CD14-positive monocyte (primary cell): ENCODE measurements at regions not wholly inside any gene's neighbourhood (a gene's known extent, or its start where the extent isn't known, plus 50 kb on each side); places are given as distances from the start of the nearest gene placed in this dataset.

Experiments used
- DNase-seq, 3 donors: peaks; one replicate each; pipeline ENCODE4 v3.0.0-alpha.2; 2011 to 2022
- H2AFZ ChIP-seq: 2 replicates; pipeline ENCODE4 v1.6.0; 2012; ENCODE audit warnings: mild to moderate bottlenecking, low read depth, low read length, inconsistent platforms; ENCODE audit not compliant: insufficient read depth, poor library complexity, severe bottlenecking
- H3K27ac ChIP-seq, 2 donors: 1 replicate in 1 of 2; 2 replicates in 1 of 2; pipeline ENCODE4 v1.5.1; 2012 to 2013; ENCODE audit warnings: low read length in 2 of 2, control low read depth in 1 of 2, inconsistent platforms in 1 of 2, low read depth in 1 of 2, mild to moderate bottlenecking in 1 of 2
- H3K27me3 ChIP-seq, 2 donors: one replicate each; pipeline versions ENCODE4 v1.6.0 to v1.6.1; 2011 to 2013; ENCODE audit warnings: low read length in 2 of 2; ENCODE audit not compliant: control insufficient read depth in 2 of 2, insufficient read depth in 2 of 2
- H3K36me3 ChIP-seq, 2 donors: replicated peaks in 1 of 2; 1 replicate in 1 of 2; 2 replicates in 1 of 2; pipeline versions ENCODE4 v1.5.1 to v1.6.1; 2012 to 2013; ENCODE audit warnings: low read length in 2 of 2, control low read depth in 1 of 2, inconsistent platforms in 1 of 2, mild to moderate bottlenecking in 1 of 2; ENCODE audit not compliant: insufficient read depth in 2 of 2, control insufficient read depth in 1 of 2
- H3K4me1 ChIP-seq, 2 donors: 1 replicate in 1 of 2; 2 replicates in 1 of 2; pipeline versions ENCODE4 v1.5.1 to v1.6.1; 2012 to 2013; ENCODE audit warnings: low read length in 2 of 2, control low read depth in 1 of 2, inconsistent platforms in 1 of 2, mild to moderate bottlenecking in 1 of 2, moderate library complexity in 1 of 2; ENCODE audit not compliant: insufficient read depth in 2 of 2, control insufficient read depth in 1 of 2
- H3K4me2 ChIP-seq: replicated peaks from 2 replicates; pipeline ENCODE3; 2012; ENCODE audit warnings: low read length, moderate library complexity, mild to moderate bottlenecking; ENCODE audit not compliant: poor library complexity, severe bottlenecking; ENCODE audit errors: extremely low read depth
- H3K4me3 ChIP-seq, 3 experiments: fragments of 200-600 bp in 1 of 3; sonication (generic) in 1 of 3; replicated peaks in 1 of 3; 1 replicate in 2 of 3; 2 replicates in 1 of 3; pipeline ENCODE4 v1.5.1; 2011 to 2013; ENCODE audit warnings: low read length in 3 of 3, mild to moderate bottlenecking in 3 of 3, control low read depth in 2 of 3, low read depth in 2 of 3, inconsistent platforms in 1 of 3, moderate library complexity in 1 of 3
- H3K79me2 ChIP-seq: 2 replicates; pipeline ENCODE4 v1.6.0; 2012; ENCODE audit warnings: mild to moderate bottlenecking, control low read depth, inconsistent platforms, low read length, moderate library complexity; ENCODE audit not compliant: insufficient read depth
- H3K9ac ChIP-seq: 2 replicates; pipeline ENCODE4 v1.6.0; 2017; ENCODE audit warnings: low read length, mild to moderate bottlenecking; ENCODE audit not compliant: insufficient read depth, poor library complexity, severe bottlenecking
- H3K9me3 ChIP-seq, 2 donors: replicated peaks in 1 of 2; 1 replicate in 1 of 2; 2 replicates in 1 of 2; pipeline versions ENCODE4 v1.5.1 to v1.6.1; 2012 to 2013; ENCODE audit warnings: low read length in 2 of 2, control low read depth in 1 of 2; ENCODE audit not compliant: control insufficient read depth in 1 of 2, insufficient read depth in 1 of 2
- H4K20me1 ChIP-seq: 2 replicates; pipeline ENCODE4 v1.6.0; 2012; ENCODE audit warnings: mild to moderate bottlenecking, low read length, control low read depth, moderate library complexity; ENCODE audit not compliant: insufficient read depth
- H3K27ac Mint-ChIP-seq, 7 donors: one replicate each; pipeline ENCODE4 v1.8.0; 2020; ENCODE audit warnings: mild to moderate bottlenecking in 7 of 7, mixed read lengths in 7 of 7, moderate library complexity in 6 of 7, inconsistent platforms in 2 of 7
- H3K27me3 Mint-ChIP-seq, 3 donors: one replicate each; pipeline ENCODE4 v1.8.0; 2021 to 2022; ENCODE audit warnings: low read depth in 3 of 3, mild to moderate bottlenecking in 3 of 3, mixed read lengths in 3 of 3, moderate library complexity in 3 of 3, inconsistent platforms in 1 of 3
- H3K36me3 Mint-ChIP-seq, 2 donors: one replicate each; pipeline ENCODE4 v1.8.0; 2020; ENCODE audit warnings: mixed read lengths in 2 of 2, inconsistent platforms in 1 of 2, mild to moderate bottlenecking in 1 of 2
- H3K4me1 Mint-ChIP-seq: one replicate; pipeline ENCODE4 v1.8.0; 2020; ENCODE audit warnings: mild to moderate bottlenecking, mixed read lengths
- H3K4me3 Mint-ChIP-seq, 2 donors: one replicate each; pipeline ENCODE4 v1.8.0; 2020; ENCODE audit warnings: mild to moderate bottlenecking in 2 of 2, mixed read lengths in 2 of 2, moderate library complexity in 1 of 2
- H3K9me3 Mint-ChIP-seq, 7 donors: one replicate each; pipeline ENCODE4 v1.8.0; 2020 to 2022; ENCODE audit warnings: mixed read lengths in 7 of 7, mild to moderate bottlenecking in 6 of 7, moderate library complexity in 6 of 7, inconsistent platforms in 2 of 7
- WGBS: methylation state at CpG from one replicate; pipeline ENCODE4 v1.1.5; 2013; ENCODE audit warnings: missing lambda C conversion rate; ENCODE audit not compliant: insufficient coverage; 5-methylcytosine and 5-hydroxymethylcytosine counted together
- intact Hi-C, 2 donors: fragments of 100-400 bp; cut with micrococcal nuclease; formaldehyde crosslinking; loops; one replicate each; pipeline versions ENCODE4 v1.15.0 to v1.15.1; 2023
- TF ChIP-seq, protein P1 (sequence below): fragments of 200-600 bp; IDR thresholded peaks from one replicate; pipeline ENCODE4 v1.8.0; 2022; ENCODE audit warnings: antibody characterized with exemption, mild to moderate bottlenecking

DNA sequence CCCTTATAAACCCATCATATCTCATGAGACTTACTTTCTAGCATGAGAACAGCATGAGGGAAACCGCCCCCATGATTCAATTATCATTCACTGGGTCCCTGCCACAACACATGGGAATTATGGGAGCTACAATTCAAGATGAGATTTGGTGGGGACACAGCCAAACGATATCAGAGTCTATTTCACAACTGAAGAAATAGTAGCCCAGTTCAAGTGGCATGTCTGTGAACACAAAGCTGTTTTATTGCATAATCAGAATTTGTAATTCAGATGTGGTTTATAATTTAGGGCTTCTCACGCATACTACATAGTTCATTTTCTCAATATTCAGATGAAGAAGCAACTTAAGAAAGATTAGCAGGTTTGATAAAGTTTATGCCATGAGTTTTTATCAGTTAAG is 1188.0 kb upstream of the ALCAM start:
- H3K4me2 ChIP-seq, result no peak overlapping the region
- H3K4me3 ChIP-seq, result no peak overlapping the region
- no peaks in the 10 kb centered on the region for H4K20me1 ChIP-seq
- Mint-ChIP-seq H3K4me1 (no peaks in the 10 kb centered on the region), H3K36me3 (no peaks in the 10 kb centered on the region), H3K27ac (no peak overlapping the region), H3K9me3 (peaks cover 0 to 3% (median 0%) of the 10 kb centered on the region in 7 donors), H3K4me3 (no peak overlapping the region), H3K27me3 (no peaks in the 10 kb centered on the region)
- no peaks in the 10 kb centered on the region for H3K36me3 ChIP-seq
- H2AFZ ChIP-seq, result no peak overlapping the region
- no peaks in the 10 kb centered on the region for H3K27me3 ChIP-seq
- no peaks in the 10 kb centered on the region for H3K4me1 ChIP-seq
- H3K79me2 ChIP-seq, result no peaks in the 10 kb centered on the region
- H3K9me3 ChIP-seq, result no peaks in the 10 kb centered on the region
- TF ChIP-seq, protein P1, sequence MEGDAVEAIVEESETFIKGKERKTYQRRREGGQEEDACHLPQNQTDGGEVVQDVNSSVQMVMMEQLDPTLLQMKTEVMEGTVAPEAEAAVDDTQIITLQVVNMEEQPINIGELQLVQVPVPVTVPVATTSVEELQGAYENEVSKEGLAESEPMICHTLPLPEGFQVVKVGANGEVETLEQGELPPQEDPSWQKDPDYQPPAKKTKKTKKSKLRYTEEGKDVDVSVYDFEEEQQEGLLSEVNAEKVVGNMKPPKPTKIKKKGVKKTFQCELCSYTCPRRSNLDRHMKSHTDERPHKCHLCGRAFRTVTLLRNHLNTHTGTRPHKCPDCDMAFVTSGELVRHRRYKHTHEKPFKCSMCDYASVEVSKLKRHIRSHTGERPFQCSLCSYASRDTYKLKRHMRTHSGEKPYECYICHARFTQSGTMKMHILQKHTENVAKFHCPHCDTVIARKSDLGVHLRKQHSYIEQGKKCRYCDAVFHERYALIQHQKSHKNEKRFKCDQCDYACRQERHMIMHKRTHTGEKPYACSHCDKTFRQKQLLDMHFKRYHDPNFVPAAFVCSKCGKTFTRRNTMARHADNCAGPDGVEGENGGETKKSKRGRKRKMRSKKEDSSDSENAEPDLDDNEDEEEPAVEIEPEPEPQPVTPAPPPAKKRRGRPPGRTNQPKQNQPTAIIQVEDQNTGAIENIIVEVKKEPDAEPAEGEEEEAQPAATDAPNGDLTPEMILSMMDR, result no peak
- 67% methylated on average over 1 of the region's 3 CpGs for WGBS
- intact Hi-C loops, result no loop called here
- no peak for DNase-seq
- no peak overlapping the region for H3K27ac ChIP-seq
- H3K9ac ChIP-seq, result no peak overlapping the region

DNA sequence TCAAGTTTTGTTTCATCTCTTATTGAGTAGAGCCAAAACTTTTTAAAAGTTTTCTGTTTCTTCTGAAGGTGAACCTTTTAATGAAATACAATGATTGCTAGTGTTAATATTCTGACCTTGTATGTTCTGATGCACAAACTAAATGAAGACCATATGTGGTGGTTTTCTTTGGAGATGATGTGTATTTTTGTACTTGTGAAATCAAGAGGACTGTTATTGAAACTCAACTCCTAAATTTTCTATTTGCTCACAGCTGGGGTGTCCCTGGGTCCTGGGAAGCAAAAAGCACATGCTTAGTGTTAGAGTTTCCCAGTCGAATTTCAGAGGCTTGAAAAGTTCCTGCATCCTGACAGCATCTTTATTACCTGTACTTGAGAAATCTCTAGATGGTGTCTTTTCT is 1185.8 kb upstream of the ALCAM start:
- WGBS, result no CpG with 5 or more reads among the region's 1 CpG
- H3K27me3 Mint-ChIP-seq, result no peaks in the 10 kb centered on the region

More for the DNA sequence above, 1185.8 kb upstream of the ALCAM start:
- no peak for DNase-seq
- peaks cover 0 to 6% (median 3%) of the 10 kb centered on the region in 7 donors for H3K9me3 Mint-ChIP-seq
- H3K4me1 Mint-ChIP-seq, result no peaks in the 10 kb centered on the region
- H3K36me3 ChIP-seq, result no peaks in the 10 kb centered on the region
- no peak overlapping the region for H2AFZ ChIP-seq
- H3K79me2 ChIP-seq, result no peaks in the 10 kb centered on the region
- H3K27ac ChIP-seq, result no peak overlapping the region
- H3K4me1 ChIP-seq, result no peaks in the 10 kb centered on the region
- intact Hi-C loops, result no loop called here
- H3K4me2 ChIP-seq, result no peak overlapping the region
- no peaks in the 10 kb centered on the region for H3K9me3 ChIP-seq
- H3K4me3 Mint-ChIP-seq, result no peak overlapping the region
- H3K27me3 ChIP-seq, result no peaks in the 10 kb centered on the region
- H3K27ac Mint-ChIP-seq, result no peak overlapping the region
- no peak overlapping the region for H3K4me3 ChIP-seq
- H3K9ac ChIP-seq, result no peak overlapping the region
- no peaks in the 10 kb centered on the region for H4K20me1 ChIP-seq
- TF ChIP-seq, protein P1, result no peak
- H3K36me3 Mint-ChIP-seq, result no peaks in the 10 kb centered on the region
